Activated naive CD8-positive, alpha-beta T cell treated with anti-CD3 and anti-CD28 coated beads for 36 hours (primary cell): ENCODE measurements at regions not wholly inside any gene's neighbourhood (a gene's known extent, or its start where the extent isn't known, plus 50 kb on each side); places are given as distances from the start of the nearest gene placed in this dataset.
"Not testable (repeated sequence)": the region's sequence is repeated elsewhere in the genome, so short reads cannot be mapped to it uniquely, and the experiment has no call there.

Experiments used
- DNase-seq: peaks from one replicate; pipeline ENCODE4 v3.0.0; 2021
- H3K27ac Mint-ChIP-seq: one replicate; pipeline ENCODE4 v1.8.0; 2022; ENCODE audit warnings: mild to moderate bottlenecking, moderate library complexity, mixed read lengths
- H3K27me3 Mint-ChIP-seq: one replicate; pipeline ENCODE4 v1.8.0; 2022; ENCODE audit warnings: mild to moderate bottlenecking, mixed read lengths
- H3K36me3 Mint-ChIP-seq: one replicate; pipeline ENCODE4 v1.8.0; 2021; ENCODE audit warnings: mild to moderate bottlenecking, mixed read lengths
- H3K4me1 Mint-ChIP-seq: one replicate; pipeline ENCODE4 v1.8.0; 2021; ENCODE audit warnings: mixed read lengths
- H3K4me3 Mint-ChIP-seq: one replicate; pipeline ENCODE4 v1.8.0; 2022; ENCODE audit warnings: mild to moderate bottlenecking, moderate library complexity, mixed read lengths
- H3K9me3 Mint-ChIP-seq: one replicate; pipeline ENCODE4 v1.8.0; 2022; ENCODE audit warnings: mixed read lengths

- H3K9me3 Mint-ChIP-seq = no peaks in the 10 kb centered on the region
- no peak overlapping the region for H3K4me3 Mint-ChIP-seq
- H3K27ac Mint-ChIP-seq = no peak overlapping the region
- peaks cover 2% of the 10 kb centered on the region for H3K36me3 Mint-ChIP-seq
- no peaks in the 10 kb centered on the region for H3K4me1 Mint-ChIP-seq
- DNase-seq = no peak
- H3K27me3 Mint-ChIP-seq = no peaks in the 10 kb centered on the region
Observed at GRCh38 chr12:59070322-59070933, 150.1 kb upstream of the LRIG3 start.

DNA sequence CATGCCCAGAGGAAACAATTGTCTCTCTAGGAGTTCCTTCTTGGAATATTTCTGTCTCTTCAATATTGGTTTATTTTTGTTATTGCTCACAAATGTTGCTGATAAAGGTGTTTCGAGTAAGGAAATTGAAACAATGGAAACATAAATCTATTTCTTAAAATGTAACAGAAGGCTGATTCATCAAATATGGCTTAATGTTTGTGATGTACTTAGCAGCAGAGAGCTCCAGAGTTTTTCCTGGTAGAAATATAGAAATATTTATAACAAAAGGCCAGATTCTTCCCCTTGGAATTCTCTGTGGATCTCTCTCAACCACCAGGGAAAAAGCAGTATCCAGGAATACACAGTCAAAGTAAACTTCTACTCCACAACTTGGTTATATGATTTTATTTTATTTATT lies 149.2 kb upstream of the LRIG3 start:
- Mint-ChIP-seq H3K27me3 (no peaks in the 10 kb centered on the region), H3K36me3 (peaks cover 2% of the 10 kb centered on the region), H3K27ac (no peak overlapping the region), H3K4me1 (no peaks in the 10 kb centered on the region), H3K4me3 (no peak overlapping the region), H3K9me3 (no peaks in the 10 kb centered on the region)
- no peak for DNase-seq

DNA sequence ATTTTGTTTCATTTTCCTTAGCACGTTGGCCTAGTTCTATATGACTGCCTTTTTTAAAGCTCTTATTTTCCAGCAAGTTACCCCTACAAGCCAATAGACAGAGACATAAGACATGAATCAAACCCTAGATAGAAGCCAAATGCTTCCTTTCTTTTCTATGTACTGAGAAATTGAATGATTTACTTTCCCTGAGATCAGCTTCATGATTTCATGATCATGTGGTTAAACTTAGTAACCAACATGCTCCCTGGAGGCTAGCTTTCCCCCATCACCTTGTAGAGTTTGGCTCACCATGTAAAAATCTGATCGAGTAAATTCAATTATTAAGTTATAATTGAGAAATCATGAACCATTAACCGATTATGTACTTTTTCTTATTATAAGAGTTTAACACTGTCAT lies 148.1 kb upstream of the LRIG3 start:
- Mint-ChIP-seq H3K27me3 (no peaks in the 10 kb centered on the region), H3K36me3 (peaks cover 2% of the 10 kb centered on the region), H3K4me1 (no peaks in the 10 kb centered on the region), H3K4me3 (no peak overlapping the region), H3K9me3 (no peaks in the 10 kb centered on the region), H3K27ac (no peak overlapping the region)
- DNase-seq = no peak

GRCh38 chr12:59067083-59067482 lies 146.8 kb upstream of the LRIG3 start:
- peaks cover 2% of the 10 kb centered on the region for H3K36me3 Mint-ChIP-seq
- H3K27ac Mint-ChIP-seq = no peak overlapping the region
- H3K9me3 Mint-ChIP-seq = no peaks in the 10 kb centered on the region
- no peaks in the 10 kb centered on the region for H3K27me3 Mint-ChIP-seq
- DNase-seq = no peak
- no peak overlapping the region for H3K4me3 Mint-ChIP-seq
- H3K4me1 Mint-ChIP-seq = no peaks in the 10 kb centered on the region

DNA sequence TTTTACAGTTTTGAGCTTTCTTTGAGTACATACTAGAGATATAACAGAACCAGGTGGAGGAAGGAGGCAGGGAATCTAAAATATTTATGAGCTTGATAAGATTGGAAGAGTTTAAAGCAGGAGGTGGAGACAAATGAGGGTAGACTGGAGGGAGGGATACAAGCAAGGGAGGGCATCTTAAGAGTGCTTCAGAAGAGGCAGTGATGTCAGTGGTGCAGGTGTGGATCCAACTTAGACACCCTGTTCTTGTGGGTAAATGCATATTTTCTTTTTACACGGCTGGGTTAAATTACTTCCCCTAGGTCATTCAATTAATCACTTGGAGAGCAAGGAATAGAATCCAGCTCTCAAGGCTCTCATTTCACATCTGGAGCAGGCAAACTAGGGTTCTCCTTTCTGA lies 146.1 kb upstream of the LRIG3 start:
- H3K9me3 Mint-ChIP-seq = no peaks in the 10 kb centered on the region
- no peak overlapping the region for H3K4me3 Mint-ChIP-seq
- DNase-seq = no peak
- H3K27me3 Mint-ChIP-seq = no peaks in the 10 kb centered on the region
- H3K4me1 Mint-ChIP-seq = no peaks in the 10 kb centered on the region
- H3K27ac Mint-ChIP-seq = no peak overlapping the region
- H3K36me3 Mint-ChIP-seq = peaks cover 2% of the 10 kb centered on the region

DNA sequence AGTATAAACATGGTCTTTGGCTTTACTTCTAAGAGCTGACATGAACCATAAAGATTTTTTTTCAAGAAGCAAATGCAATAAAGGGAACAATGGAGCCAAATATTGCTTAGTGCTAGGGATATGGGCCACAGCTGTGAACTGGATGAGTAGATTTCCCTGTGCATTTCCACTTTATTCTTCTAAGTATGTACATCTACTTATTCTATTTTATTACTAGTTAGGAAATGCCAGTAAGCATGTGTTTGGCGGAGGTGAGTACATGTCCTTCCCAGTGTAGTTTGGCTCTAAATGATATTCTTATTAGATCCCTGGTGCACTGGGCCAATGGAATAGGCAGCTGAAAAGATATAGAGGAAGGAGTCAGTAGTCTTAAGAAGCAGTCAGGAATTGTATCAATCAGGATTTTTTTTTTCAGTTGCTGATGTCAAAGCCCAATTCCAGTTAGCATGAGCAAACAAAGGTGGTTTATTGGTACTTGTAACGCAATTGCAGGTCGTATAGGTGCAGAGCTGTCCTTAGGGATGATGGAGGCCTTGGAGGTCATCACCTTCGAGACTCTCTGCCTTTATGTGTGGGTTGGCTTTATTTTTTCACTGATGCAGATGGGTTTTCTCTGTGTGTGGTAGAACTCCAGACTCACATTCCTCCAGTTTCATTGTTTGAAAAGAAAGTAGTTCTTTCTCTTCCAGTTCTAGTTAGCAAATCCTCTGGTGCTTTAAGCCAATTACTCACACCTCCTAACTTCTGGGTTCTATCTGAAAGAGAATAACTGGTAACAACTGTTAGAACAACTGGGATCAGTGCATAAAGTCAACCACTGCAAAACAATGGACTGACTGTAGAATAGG lies 139.0 kb upstream of the LRIG3 start:
- Mint-ChIP-seq H3K4me1 (peaks cover 2% of the 10 kb centered on the region), H3K27me3 (no peaks in the 10 kb centered on the region), H3K9me3 (no peaks in the 10 kb centered on the region), H3K27ac (no peak overlapping the region), H3K36me3 (no peaks in the 10 kb centered on the region), H3K4me3 (no peak overlapping the region)
- DNase-seq = no peak

DNA sequence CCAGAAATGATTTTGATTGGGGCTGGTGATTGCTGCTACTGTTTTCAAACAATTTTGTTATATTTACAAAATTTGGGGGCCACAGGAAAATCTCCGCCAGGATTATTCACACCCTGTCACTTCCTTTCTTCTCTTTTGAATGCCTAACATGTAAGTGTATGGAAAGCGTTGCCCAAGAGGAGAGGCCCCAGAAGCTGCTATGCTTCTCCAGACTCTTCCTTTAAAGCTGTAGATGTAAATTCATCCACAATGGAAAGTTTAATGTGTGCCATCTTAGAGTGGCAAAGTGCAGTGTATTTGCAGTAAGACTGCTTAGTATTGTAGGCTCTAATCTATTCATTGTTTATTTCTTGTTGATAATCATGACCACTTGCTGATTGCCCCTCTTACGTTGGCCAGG lies 136.7 kb upstream of the LRIG3 start:
- peaks cover 2% of the 10 kb centered on the region for H3K4me1 Mint-ChIP-seq
- no peak overlapping the region for H3K4me3 Mint-ChIP-seq
- H3K27ac Mint-ChIP-seq = no peak overlapping the region

DNA sequence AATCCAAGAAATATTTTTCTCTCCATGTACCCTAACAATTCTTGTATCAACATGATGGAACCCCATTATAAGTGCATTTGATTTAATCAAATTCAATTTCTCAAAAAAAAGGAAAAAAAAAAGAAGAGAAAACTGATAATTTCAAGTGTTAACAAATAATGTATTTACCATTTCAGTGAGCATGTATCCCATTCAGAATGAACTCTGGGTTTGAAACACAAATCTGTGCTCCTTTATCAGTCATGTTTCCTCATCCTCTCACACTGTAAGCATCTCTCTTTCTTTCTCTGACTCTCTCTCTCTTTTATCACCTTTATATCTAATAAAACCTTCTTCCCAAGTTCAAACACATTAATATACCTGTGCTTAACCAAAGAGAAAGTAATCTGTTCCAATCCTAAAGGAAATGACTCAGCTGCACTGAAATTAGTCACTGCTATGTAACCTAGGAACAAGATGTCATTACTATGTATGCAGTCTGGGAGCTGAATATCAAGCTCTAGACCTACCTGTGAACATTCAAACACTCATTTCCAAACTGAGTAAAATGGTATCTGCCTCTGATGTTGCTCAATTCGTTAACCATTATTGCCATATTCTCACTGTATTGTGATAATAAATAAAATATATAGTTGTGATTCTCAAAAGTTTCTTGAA lies 135.0 kb upstream of the LRIG3 start:
- Mint-ChIP-seq H3K27ac (no peak overlapping the region), H3K4me1 (peaks cover 2% of the 10 kb centered on the region), H3K4me3 (no peak overlapping the region), H3K27me3 (no peaks in the 10 kb centered on the region), H3K36me3 (no peaks in the 10 kb centered on the region), H3K9me3 (no peaks in the 10 kb centered on the region)
- DNase-seq = no peak

More for the DNA sequence above, 136.7 kb upstream of the LRIG3 start:
- Mint-ChIP-seq H3K36me3 (no peaks in the 10 kb centered on the region), H3K9me3 (no peaks in the 10 kb centered on the region), H3K27me3 (no peaks in the 10 kb centered on the region)
- no peak for DNase-seq

DNA sequence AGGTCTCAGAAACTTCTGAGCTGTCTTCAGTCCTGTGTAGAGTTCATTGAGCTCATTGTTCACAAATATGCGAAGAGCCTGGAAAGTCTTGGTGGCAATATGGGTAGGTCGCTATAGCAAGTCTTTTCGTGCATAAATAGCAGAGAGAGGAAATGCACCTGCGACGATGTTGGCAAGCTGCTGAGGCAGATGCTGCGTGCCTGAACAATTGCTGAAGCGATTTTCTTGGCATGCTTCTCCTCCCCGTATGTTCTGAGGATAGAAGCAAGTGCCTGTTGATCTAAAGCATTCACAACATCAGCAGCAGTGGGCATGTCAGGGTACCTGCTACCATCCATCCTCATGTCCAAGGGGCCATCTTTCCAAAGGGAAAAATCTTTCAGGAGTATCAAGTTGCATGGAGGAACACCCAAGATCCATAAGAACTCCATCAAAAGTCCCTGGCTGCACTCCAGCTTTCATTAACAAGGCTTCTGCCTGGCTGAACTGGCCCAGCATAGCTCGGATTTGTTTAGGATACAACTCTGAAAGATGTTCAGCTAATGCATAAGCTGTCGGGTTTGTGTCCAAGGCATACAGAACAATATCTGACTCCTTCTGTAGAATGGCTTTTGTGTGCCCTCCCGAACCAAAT lies 133.1 kb upstream of the LRIG3 start:
- DNase-seq, H3K27me3 Mint-ChIP-seq, H3K4me1 Mint-ChIP-seq, H3K4me3 Mint-ChIP-seq, H3K36me3 Mint-ChIP-seq, H3K27ac Mint-ChIP-seq, H3K9me3 Mint-ChIP-seq: not testable (repeated sequence)

DNA sequence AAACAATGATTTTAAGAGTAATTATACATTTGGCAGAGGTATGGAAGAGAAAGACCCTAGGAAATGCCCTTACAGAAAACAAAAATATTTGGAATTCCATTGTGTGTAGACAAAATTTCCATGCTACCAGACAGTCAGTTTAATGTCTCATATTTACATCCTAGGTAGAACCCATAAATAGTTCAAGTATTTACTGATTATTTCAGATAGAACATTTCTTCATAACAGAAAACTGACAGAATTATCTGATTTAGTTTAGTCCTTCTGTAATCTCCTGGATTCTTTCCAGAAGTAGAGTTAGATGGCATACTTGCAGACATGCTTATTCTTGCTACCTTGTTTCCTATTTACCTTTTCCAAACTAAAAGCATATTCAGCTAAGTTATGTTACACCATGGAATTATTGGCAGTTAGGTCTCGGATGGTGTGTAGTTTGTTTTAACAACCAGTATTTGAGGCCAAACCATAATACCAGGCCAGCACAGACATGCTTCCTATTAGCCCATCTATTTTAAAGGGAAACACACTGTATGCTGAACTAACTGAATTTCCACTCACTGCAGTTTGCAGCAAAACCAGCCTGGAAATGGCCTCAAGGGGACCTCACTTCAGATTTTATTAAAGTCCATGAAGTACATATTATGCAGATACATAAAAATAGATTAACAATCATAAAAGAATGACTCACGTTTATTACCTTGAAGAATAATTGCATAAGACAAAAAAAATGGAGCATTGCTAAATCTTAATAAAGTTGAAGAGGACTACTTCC lies 126.6 kb upstream of the LRIG3 start:
- Mint-ChIP-seq H3K9me3 (no peaks in the 10 kb centered on the region), H3K27ac (no peak overlapping the region), H3K4me1 (no peaks in the 10 kb centered on the region), H3K4me3 (no peak overlapping the region), H3K27me3 (no peaks in the 10 kb centered on the region), H3K36me3 (no peaks in the 10 kb centered on the region)
- DNase-seq = no peak

DNA sequence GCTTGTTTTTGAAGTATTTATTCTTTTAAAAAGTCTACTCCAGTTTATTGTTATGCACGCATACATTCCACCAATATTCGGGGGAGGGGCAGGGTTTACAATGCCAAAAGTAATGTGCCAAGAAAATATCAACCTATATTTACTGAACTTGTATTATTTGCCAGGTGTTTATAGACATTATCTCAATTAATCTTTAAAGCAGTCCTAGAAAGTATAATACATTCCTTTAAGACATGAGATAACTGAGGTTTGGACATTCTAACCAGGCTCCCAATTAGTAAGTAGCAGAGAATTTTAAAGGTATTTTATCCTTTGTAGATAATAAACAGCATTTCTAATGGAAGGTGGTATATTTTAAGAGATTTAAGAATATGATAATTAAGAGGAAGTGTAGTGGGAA lies 124.5 kb upstream of the LRIG3 start:
- Mint-ChIP-seq H3K36me3 (no peaks in the 10 kb centered on the region), H3K9me3 (no peaks in the 10 kb centered on the region), H3K4me1 (no peaks in the 10 kb centered on the region), H3K4me3 (no peak overlapping the region), H3K27me3 (no peaks in the 10 kb centered on the region), H3K27ac (no peak overlapping the region)
- no peak for DNase-seq

GRCh38 chr12:59041241-59042121 lies 121.2 kb upstream of the LRIG3 start:
- Mint-ChIP-seq H3K9me3 (no peaks in the 10 kb centered on the region), H3K4me3 (no peak overlapping the region), H3K27ac (no peak overlapping the region), H3K36me3 (no peaks in the 10 kb centered on the region), H3K27me3 (no peaks in the 10 kb centered on the region), H3K4me1 (no peaks in the 10 kb centered on the region)
- DNase-seq = no peak

- no peak for DNase-seq
- H3K4me3 Mint-ChIP-seq = no peak overlapping the region
- no peaks in the 10 kb centered on the region for H3K27me3 Mint-ChIP-seq
- no peak overlapping the region for H3K27ac Mint-ChIP-seq
- H3K36me3 Mint-ChIP-seq = no peaks in the 10 kb centered on the region
- H3K4me1 Mint-ChIP-seq = no peaks in the 10 kb centered on the region
- H3K9me3 Mint-ChIP-seq = no peaks in the 10 kb centered on the region
Observed at GRCh38 chr12:59040656-59041055, 120.4 kb upstream of the LRIG3 start.

GRCh38 chr12:59040043-59040442 lies 119.7 kb upstream of the LRIG3 start:
- Mint-ChIP-seq H3K9me3 (no peaks in the 10 kb centered on the region), H3K4me3 (no peak overlapping the region), H3K4me1 (no peaks in the 10 kb centered on the region), H3K36me3 (no peaks in the 10 kb centered on the region), H3K27ac (no peak overlapping the region), H3K27me3 (no peaks in the 10 kb centered on the region)
- DNase-seq = no peak
